ENCODE measurements at regions not wholly inside any gene's neighbourhood (a gene's known extent, or its start where the extent isn't known, plus 50 kb on each side); places are given as distances from the start of the nearest gene placed in this dataset.

GRCh38 chr11:29943347-29943746 is 73.5 kb downstream of the KCNA4 start:
- intact Hi-C loops (cut with micrococcal nuclease), result no loop called here
- H3K9me2 ChIP-seq (ENCODE audit: insufficient read depth), result no peaks in the 10 kb centered on the region
- H4K20me1 ChIP-seq (ENCODE audit: insufficient read depth), result no peaks in the 10 kb centered on the region; the same call in 1 of the 2 replicates
- ChIA-PET POLR2A (no interaction called here), CTCF (no interaction called here), RAD21 (ENCODE audit: low non-redundant PET in 1 of 2, low total read pairs in 2 of 2, uncharacterized antibody in 2 of 2, unreplicated experiment in 2 of 2) (no interaction called here)
- no peak overlapping the region for H3K4me2 ChIP-seq (ENCODE audit: low read length)
- no peaks in the 10 kb centered on the region for H3K4me1 ChIP-seq (ENCODE audit: control insufficient read depth in 1 of 2, insufficient read depth in 2 of 2, low read length in 2 of 2)
- BruUV-seq (replicated peaks), result no TSS peak
- H3K27ac ChIP-seq (ENCODE audit: low read depth, low read length), result no peak overlapping the region
- H2AFZ ChIP-seq (ENCODE audit: low read depth, low read length, poor library complexity, severe bottlenecking), result no peak overlapping the region
- no peak overlapping the region for H3K4me3 ChIP-seq (replicated peaks in 1 of 2; ENCODE audit: low read depth in 1 of 2, low read length in 2 of 2)
- H3K27me3 ChIP-seq (ENCODE audit: insufficient read depth, low read length), result no peaks in the 10 kb centered on the region
- H3K9me3 ChIP-seq (ENCODE audit: control insufficient read depth in 1 of 2, insufficient read depth in 1 of 2, low read depth in 1 of 2, low read length in 2 of 2), result peaks cover 7 to 9% of the 10 kb centered on the region in 2 experiments; a peak in 2 of 4 replicates
- H3K79me2 ChIP-seq (ENCODE audit: insufficient read depth, low read length), result no peaks in the 10 kb centered on the region
- DNase-seq (ENCODE audit: low read depth, low spot score), result no peak
- no peak for ATAC-seq
- TF ChIP-seq EZH2 (IDR thresholded peaks at IDR 0.05) (no peak), EZH2phosphoT487 (IDR thresholded peaks at IDR 0.05; ENCODE audit: borderline replicate concordance) (no peak), POLR2AphosphoS5 (IDR thresholded peaks at IDR 0.05; ENCODE audit: low read depth, low read length) (no peak), SP1 (IDR thresholded peaks at IDR 0.05; ENCODE audit: low read depth) (no peak), ZBTB33 (IDR thresholded peaks at IDR 0.05; ENCODE audit: extremely low read depth, insufficient replicate concordance, low read length) (no peak), ZFX (IDR thresholded peaks at IDR 0.05) (no peak), YY1 (IDR thresholded peaks at IDR 0.05; ENCODE audit: extremely low read depth, insufficient replicate concordance, low read depth, low read length) (no peak), JUND (IDR thresholded peaks at IDR 0.05) (no peak), SIN3A (IDR thresholded peaks at IDR 0.05; ENCODE audit: low read depth) (no peak)
- H3K9ac ChIP-seq (ENCODE audit: low read length), result no peak overlapping the region
- no peaks in the 10 kb centered on the region for H3K36me3 ChIP-seq (ENCODE audit: control insufficient read depth in 1 of 2, insufficient read depth in 2 of 2, low read length in 2 of 2)

GRCh38 chr11:29937526-29937925 is 79.3 kb downstream of the KCNA4 start:
- TF ChIP-seq SRF (IDR thresholded peaks at IDR 0.05; ENCODE audit: low read depth), result no peak
- TF ChIP-seq JUND (IDR thresholded peaks at IDR 0.05), result no peak
- TF ChIP-seq CEBPB (IDR thresholded peaks at IDR 0.05; ENCODE audit: low read depth), result no peak
- no peak for TF ChIP-seq ZBTB33 (IDR thresholded peaks at IDR 0.05; ENCODE audit: extremely low read depth, insufficient replicate concordance, low read length)
- TF ChIP-seq ZFX (IDR thresholded peaks at IDR 0.05), result no peak
- H3K36me3 ChIP-seq (ENCODE audit: control insufficient read depth in 1 of 2, insufficient read depth in 2 of 2, low read length in 2 of 2), result no peaks in the 10 kb centered on the region
- no peaks in the 10 kb centered on the region for H3K9me2 ChIP-seq (ENCODE audit: insufficient read depth)
- H3K9me3 ChIP-seq (ENCODE audit: control insufficient read depth in 1 of 2, insufficient read depth in 1 of 2, low read depth in 1 of 2, low read length in 2 of 2), result peaks cover 0 to 3% of the 10 kb centered on the region in 2 experiments; a peak in 1 of 4 replicates
- CTCF ChIA-PET, result no interaction called here
- intact Hi-C loops (cut with micrococcal nuclease), result no loop called here
- no peak overlapping the region for H3K4me3 ChIP-seq (replicated peaks in 1 of 2; ENCODE audit: low read depth in 1 of 2, low read length in 2 of 2)
- no peak overlapping the region for H3K9ac ChIP-seq (ENCODE audit: low read length)
- no peak for DNase-seq (ENCODE audit: low read depth, low spot score)
- RAD21 ChIA-PET (ENCODE audit: low non-redundant PET in 1 of 2, low total read pairs in 2 of 2, uncharacterized antibody in 2 of 2, unreplicated experiment in 2 of 2), result no interaction called here
- H3K79me2 ChIP-seq (ENCODE audit: insufficient read depth, low read length), result no peaks in the 10 kb centered on the region
- H2AFZ ChIP-seq (ENCODE audit: low read depth, low read length, poor library complexity, severe bottlenecking), result no peak overlapping the region
- no peaks in the 10 kb centered on the region for H3K27me3 ChIP-seq (ENCODE audit: insufficient read depth, low read length)
- no peak for ATAC-seq
- no TSS peak for BruUV-seq (replicated peaks)
- H4K20me1 ChIP-seq (ENCODE audit: insufficient read depth), result no peaks in the 10 kb centered on the region; the same call in 1 of the 2 replicates
- POLR2A ChIA-PET, result no interaction called here
- no peaks in the 10 kb centered on the region for H3K4me1 ChIP-seq (ENCODE audit: control insufficient read depth in 1 of 2, insufficient read depth in 2 of 2, low read length in 2 of 2)
- H3K4me2 ChIP-seq (ENCODE audit: low read length), result no peak overlapping the region
- no peak overlapping the region for H3K27ac ChIP-seq (ENCODE audit: low read depth, low read length)
